Lower leg skin (tissue), 4 donors: ENCODE measurements at regions not wholly inside any gene's neighbourhood (a gene's known extent, or its start where the extent isn't known, plus 50 kb on each side); places are given as distances from the start of the nearest gene placed in this dataset.

ENCODE experiments used
- DNase-seq, 2 donors: peaks; one replicate each; pipeline ENCODE4 v3.0.0-alpha.2; 2019; ENCODE audit warnings: low spot score in 2 of 2
- H3K4me3 ChIP-seq: fragments of 200-600 bp; sonication (generic); 2 replicates; pipeline ENCODE4 v1.5.1; 2017; ENCODE audit warnings: mild to moderate bottlenecking, low read depth; ENCODE audit not compliant: poor library complexity, severe bottlenecking
- POLR2A ChIP-seq, 2 donors: fragments of 450-650 bp; IDR thresholded peaks; one replicate each; pipeline ENCODE4 v1.6.1; 2016 to 2017; ENCODE audit warnings: antibody characterized with exemption in 2 of 2, mild to moderate bottlenecking in 1 of 2, moderate library complexity in 1 of 2
- WGBS, 2 donors: methylation state at CpG; one replicate each; pipeline ENCODE4 v1.1.5; 2018; 5-methylcytosine and 5-hydroxymethylcytosine counted together
- intact Hi-C: fragments of 100-400 bp; cut with DNase I; formaldehyde crosslinking; loops from one replicate; pipeline ENCODE4 v1.15.0; 2023; ENCODE audit warnings: low total_unique reads
- TF ChIP-seq, protein P1 (sequence below), 3 donors: fragments of 450-650 bp; IDR thresholded peaks; one replicate each; pipeline ENCODE4 v1.5.1; 2016; ENCODE audit warnings: antibody characterized with exemption in 3 of 3, mild to moderate bottlenecking in 3 of 3, moderate library complexity in 2 of 3

DNA sequence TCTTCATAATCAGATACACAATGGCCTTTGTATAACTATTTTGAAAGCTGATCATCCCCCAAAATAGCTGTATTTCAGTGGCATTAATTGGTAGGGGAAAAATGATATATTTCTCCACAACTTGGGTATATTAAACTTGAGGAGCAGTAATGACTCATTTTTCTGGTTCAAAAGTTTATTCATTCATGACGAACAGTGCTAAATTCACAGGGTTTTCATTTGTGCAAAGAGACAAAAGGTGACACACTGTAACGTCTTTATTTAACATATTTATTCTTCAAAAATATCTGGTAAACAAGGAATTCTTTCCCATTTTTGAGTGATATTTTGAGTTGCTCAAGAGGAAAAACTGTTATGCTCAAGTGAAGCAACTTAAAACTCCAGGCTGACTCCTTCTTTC lies 415.5 kb upstream of the SOX5 start:
- 89 to 90% methylated on average over 2 of the region's 2 CpGs for WGBS, 2 donors
- TF ChIP-seq POLR2A (IDR thresholded peaks at IDR 0.05), result no peak
- TF ChIP-seq, protein P1, sequence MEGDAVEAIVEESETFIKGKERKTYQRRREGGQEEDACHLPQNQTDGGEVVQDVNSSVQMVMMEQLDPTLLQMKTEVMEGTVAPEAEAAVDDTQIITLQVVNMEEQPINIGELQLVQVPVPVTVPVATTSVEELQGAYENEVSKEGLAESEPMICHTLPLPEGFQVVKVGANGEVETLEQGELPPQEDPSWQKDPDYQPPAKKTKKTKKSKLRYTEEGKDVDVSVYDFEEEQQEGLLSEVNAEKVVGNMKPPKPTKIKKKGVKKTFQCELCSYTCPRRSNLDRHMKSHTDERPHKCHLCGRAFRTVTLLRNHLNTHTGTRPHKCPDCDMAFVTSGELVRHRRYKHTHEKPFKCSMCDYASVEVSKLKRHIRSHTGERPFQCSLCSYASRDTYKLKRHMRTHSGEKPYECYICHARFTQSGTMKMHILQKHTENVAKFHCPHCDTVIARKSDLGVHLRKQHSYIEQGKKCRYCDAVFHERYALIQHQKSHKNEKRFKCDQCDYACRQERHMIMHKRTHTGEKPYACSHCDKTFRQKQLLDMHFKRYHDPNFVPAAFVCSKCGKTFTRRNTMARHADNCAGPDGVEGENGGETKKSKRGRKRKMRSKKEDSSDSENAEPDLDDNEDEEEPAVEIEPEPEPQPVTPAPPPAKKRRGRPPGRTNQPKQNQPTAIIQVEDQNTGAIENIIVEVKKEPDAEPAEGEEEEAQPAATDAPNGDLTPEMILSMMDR (IDR thresholded peaks at IDR 0.05), result no peak
- DNase-seq, result no peak
- H3K4me3 ChIP-seq, result no peak overlapping the region
- intact Hi-C loops, result no loop called here

DNA sequence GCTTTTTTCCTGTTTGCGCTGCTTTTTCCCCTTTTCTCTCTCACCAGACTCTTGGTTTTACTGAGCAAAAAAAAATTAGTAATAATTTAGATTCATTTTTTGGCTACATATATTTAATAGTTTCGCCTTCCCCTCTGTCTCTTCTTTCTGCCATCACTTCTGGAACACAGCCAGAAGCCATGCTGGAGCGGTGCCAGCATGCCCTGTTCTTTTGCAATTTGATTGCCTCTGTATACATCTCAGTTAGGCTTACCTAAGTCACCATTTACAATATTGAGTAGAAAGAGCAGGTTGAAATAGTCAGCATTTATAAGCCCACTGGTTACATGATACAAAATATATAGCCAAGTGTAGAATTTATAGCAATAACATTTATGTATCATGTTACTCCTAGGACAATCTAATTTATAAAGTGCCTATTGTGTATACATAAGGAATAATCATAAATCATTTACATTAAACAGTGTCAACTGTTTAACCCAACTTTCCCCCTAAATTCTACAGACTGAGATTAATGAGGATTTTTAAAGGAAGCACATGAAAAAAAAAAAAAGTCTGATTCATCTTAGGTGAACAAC lies 413.8 kb upstream of the SOX5 start:
- H3K4me3 ChIP-seq, result no peak overlapping the region
- WGBS, 2 donors, result 72 to 76% methylated on average over 3 of the region's 3 CpGs
- TF ChIP-seq POLR2A (IDR thresholded peaks at IDR 0.05), result no peak
- TF ChIP-seq, protein P1 (IDR thresholded peaks at IDR 0.05), result no peak
- intact Hi-C loops, result no loop called here
- no peak for DNase-seq

DNA sequence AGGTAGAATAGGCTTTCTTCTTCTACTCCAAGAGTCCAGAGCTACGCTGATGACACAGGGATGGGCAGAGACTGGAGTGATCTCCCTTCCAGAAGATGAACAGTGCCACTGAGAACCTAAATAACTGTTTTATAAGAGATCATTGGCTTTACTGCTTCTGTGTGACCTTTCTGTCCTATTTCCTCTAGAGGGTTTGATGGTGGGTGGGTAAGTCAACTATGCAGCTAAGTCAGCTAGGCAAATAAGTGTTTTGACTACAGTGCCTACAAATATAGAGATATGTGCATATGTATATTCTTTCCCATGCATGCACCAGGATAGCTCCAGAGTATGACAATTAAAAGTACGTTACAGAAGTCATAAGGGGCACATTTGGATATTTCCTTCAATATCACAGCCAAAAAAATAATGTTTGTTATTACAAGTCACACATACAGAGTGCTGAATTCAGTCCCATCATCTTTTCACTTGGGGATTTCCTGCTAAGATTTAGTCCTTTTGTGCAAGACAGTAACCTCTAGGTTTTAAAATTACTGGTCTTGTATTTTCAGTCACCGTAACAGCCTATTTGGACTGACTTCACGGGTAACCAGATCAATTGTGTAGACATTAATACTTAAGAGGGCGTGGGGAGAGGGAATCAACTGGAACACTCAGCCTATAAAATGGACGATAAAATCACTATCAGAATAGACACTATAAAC lies 412.6 kb upstream of the SOX5 start:
- intact Hi-C loops, result no loop called here
- no peak overlapping the region for H3K4me3 ChIP-seq
- no peak for DNase-seq
- TF ChIP-seq POLR2A (IDR thresholded peaks at IDR 0.05), result no peak
- TF ChIP-seq, protein P1 (IDR thresholded peaks at IDR 0.05), result no peak
- WGBS, 2 donors, result 82 to 90% methylated on average over 6 of the region's 6 CpGs

DNA sequence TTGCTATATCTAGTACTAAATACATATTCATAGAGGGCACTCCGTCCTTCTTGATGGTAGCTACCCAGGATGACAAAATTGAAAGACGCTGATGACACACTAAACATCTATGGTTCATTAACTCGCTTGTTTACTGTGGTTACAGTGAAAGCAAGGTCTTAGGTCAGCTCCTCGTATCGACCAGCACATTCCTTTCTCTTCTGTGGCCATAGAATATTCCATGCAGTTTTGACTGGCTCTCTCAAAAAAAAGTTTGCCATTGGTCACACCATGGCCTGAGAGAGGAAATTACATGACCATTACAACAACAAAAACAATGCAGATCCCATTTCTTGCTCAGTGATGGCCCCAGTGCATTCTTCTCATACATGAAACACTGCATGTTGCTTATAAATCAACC lies 411.4 kb upstream of the SOX5 start:
- no peak for DNase-seq
- WGBS, 2 donors, result 81 to 82% methylated on average over 5 of the region's 5 CpGs
- no peak for TF ChIP-seq POLR2A (IDR thresholded peaks at IDR 0.05)
- TF ChIP-seq, protein P1 (IDR thresholded peaks at IDR 0.05), result no peak
- H3K4me3 ChIP-seq, result no peak overlapping the region
- intact Hi-C loops, result no loop called here

DNA sequence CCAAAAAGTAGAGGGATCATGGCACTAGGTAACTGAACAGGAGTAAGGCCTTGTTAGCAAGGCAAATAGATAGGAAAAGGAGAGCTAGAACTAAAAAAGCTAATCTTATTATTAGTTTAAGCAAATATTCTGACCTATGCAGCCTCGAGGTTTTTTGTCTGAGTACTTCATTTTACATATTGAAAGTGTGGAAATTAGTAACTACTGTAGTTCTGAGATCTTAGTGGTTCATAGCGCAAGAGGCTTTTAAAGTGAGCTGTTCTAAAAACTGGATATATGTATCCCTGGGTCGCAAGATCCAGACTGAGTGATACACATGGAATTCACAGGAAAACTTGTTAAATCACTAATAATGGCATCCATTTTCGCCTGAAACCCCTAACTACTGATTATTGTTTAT lies 411.0 kb upstream of the SOX5 start:
- intact Hi-C loops, result no loop called here
- 88% methylated on average over 4 of the region's 4 CpGs for WGBS, 2 donors
- TF ChIP-seq, protein P1 (IDR thresholded peaks at IDR 0.05), result no peak
- TF ChIP-seq POLR2A (IDR thresholded peaks at IDR 0.05), result no peak
- DNase-seq, result no peak
- no peak overlapping the region for H3K4me3 ChIP-seq

DNA sequence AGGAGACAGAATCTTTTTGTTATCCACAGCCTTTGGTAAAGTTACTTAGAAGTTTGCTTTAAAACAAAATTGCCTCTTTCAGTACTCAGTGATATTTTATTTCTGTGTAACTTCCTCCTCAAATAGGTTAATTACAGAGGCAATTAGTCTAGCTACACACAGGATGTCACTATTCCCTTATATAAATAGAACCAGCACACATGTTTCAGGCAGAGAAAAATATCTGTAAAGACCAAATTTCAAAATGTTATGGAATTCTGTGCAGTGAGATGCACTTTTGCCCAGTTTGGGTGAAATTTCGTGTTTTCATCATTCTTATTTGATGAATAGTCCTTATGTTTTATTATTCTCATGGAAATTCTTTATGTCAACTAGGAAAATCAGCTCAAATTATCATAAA lies 410.6 kb upstream of the SOX5 start:
- no peak for DNase-seq
- H3K4me3 ChIP-seq, result no peak overlapping the region
- intact Hi-C loops, result no loop called here
- TF ChIP-seq, protein P1 (IDR thresholded peaks at IDR 0.05), result no peak
- no peak for TF ChIP-seq POLR2A (IDR thresholded peaks at IDR 0.05)
- WGBS, 2 donors, result 66 to 78% methylated on average over 1 of the region's 1 CpG
